ENCODE measurements at regions not wholly inside any gene's neighbourhood (a gene's known extent, or its start where the extent isn't known, plus 50 kb on each side); places are given as distances from the start of the nearest gene placed in this dataset.

- Histone ChIP-seq H3K4me3 (no peak overlapping the region), H3K27ac (no peak overlapping the region)
These were observed 56.3 kb upstream of the HPCAL1 start for GRCh38 chr2:10246370-10246769.

- Histone ChIP-seq H3K27ac (no peak overlapping the region), H3K4me3 (no peak overlapping the region)
These were observed 55.9 kb upstream of the HPCAL1 start for GRCh38 chr2:10246831-10247230.

GRCh38 chr2:10249798-10250197 lies 52.9 kb upstream of the HPCAL1 start:
- Histone ChIP-seq H3K27ac (no peak overlapping the region), H3K4me3 (no peak overlapping the region)

DNA sequence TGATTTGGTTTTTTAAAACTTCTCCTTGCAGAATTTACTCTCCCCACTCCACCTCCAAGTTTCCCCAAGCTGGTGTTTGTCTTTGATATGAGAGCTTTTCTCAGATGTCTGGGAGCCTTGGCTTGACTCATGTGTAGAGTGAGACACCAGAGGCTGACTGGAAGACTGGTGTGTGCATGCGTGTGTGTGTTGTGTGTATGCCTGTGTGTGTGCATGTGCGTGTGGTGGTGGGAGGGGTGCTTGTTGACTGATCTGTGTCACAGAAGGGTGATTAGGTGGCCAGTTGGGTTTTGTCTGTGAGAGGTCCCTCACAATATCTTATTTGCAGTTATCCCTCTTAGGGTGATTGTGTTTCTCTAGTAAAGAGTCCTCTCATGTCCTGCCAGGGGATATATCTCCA lies 50.5 kb upstream of the HPCAL1 start:
- no peak overlapping the region for H3K27ac ChIP-seq
- H3K4me3 ChIP-seq: no peak overlapping the region

DNA sequence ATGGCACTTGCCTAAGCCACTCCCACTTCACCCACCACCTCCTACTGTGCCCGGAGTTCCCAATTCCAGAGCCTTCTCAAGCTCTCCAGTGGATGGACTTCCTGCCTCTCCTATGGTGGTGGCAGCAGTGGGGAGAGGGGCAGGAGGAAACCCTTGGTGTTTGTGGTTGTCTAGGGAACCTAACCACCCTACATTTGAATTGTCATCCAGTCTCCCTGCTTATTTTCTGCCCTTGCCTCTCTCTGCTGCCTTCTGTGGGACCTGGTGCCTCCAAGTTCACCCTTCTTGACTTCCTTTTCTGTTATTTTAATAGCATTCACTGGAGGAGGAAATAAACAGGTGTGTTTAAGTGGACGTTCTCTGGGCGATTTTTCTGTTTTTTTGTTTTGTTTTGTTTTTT lies 50.0 kb upstream of the HPCAL1 start:
- Histone ChIP-seq H3K4me3 (no peak overlapping the region), H3K27ac (no peak overlapping the region)

Data from skin epidermis (tissue), 12 donors.